ENCODE measurements at regions not wholly inside any gene's neighbourhood (a gene's known extent, or its start where the extent isn't known, plus 50 kb on each side); places are given as distances from the start of the nearest gene placed in this dataset.

DNA sequence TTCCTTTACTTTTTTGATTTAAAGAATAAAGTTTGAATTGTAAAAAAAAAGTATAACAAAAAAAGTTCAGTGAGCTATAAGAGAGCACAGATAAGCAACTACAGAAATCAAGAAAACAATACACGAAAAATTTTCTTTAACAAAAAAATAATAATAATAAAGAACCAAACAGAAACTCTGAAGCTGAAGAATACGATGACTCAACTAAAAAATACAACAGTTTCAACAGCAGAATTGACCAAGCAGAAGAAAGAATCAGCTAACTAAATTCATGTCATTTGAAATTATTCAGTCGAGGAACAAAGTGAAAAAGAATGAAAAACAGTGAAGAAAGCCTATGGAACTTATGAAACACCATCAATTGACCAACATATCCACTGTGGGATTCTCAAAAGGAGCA is 177.7 kb downstream of the NDUFS4 start:
- TF ChIP-seq EZH2 (IDR thresholded peaks at IDR 0.05), result no peak
- no peak for TF ChIP-seq POLR2AphosphoS5 (IDR thresholded peaks at IDR 0.05; ENCODE audit: borderline replicate concordance, low read depth, low read length)

Measured in SK-N-MC (cell line).